ENCODE measurements at regions not wholly inside any gene's neighbourhood (a gene's known extent, or its start where the extent isn't known, plus 50 kb on each side); places are given as distances from the start of the nearest gene placed in this dataset.

- TF ChIP-seq GATA3 (IDR thresholded peaks at IDR 0.05; ENCODE audit: low read depth, low read length): no peak
- no peak for TF ChIP-seq GATA2 (IDR thresholded peaks at IDR 0.05; ENCODE audit: low read depth, low read length)
These were observed 57.1 kb upstream of the PSMA1 start for GRCh38 chr11:14577292-14577691.

GRCh38 chr11:14577835-14578529, 57.8 kb upstream of the PSMA1 start:
- no peak for TF ChIP-seq GATA2 (IDR thresholded peaks at IDR 0.05; ENCODE audit: low read depth, low read length)
- no peak for TF ChIP-seq GATA3 (IDR thresholded peaks at IDR 0.05; ENCODE audit: low read depth, low read length)

DNA sequence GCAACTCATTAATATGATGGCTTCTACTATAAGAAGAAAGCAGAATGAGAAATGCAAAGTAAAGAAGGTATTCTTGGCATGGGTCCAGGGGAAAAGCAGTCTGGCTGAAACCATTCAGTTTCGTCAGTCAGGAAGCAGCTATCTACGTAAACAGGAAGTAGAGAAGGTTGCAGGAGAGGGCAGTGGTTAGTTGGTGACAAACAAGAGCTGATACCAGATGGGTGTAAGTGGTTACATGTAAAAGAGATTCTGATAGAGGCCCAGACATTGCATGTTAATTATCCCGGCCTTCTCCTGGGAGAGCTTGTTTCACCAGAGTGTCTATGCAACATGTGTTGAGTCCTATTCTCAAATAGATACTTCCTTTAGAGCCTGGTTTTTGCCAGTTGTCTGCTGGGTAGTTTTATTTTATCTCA, 58.4 kb upstream of the PSMA1 start:
- TF ChIP-seq GATA3 (IDR thresholded peaks at IDR 0.05; ENCODE audit: low read depth, low read length) (no peak), GATA2 (IDR thresholded peaks at IDR 0.05; ENCODE audit: low read depth, low read length) (no peak)

GRCh38 chr11:14579646-14580045, 59.5 kb upstream of the PSMA1 start:
- TF ChIP-seq GATA2 (IDR thresholded peaks at IDR 0.05; ENCODE audit: low read depth, low read length) (no peak), GATA3 (IDR thresholded peaks at IDR 0.05; ENCODE audit: low read depth, low read length) (no peak)

- TF ChIP-seq GATA2 (IDR thresholded peaks at IDR 0.05; ENCODE audit: low read depth, low read length): no peak
- no peak for TF ChIP-seq GATA3 (IDR thresholded peaks at IDR 0.05; ENCODE audit: low read depth, low read length)
These were observed 60.8 kb upstream of the PDE3B start for GRCh38 chr11:14582793-14583192.

- peak; percentile 55 for TF ChIP-seq GATA2 (IDR thresholded peaks at IDR 0.05; ENCODE audit: low read depth, low read length)
- 0 out of 2 replicates have a peak, but pooled peaks have one; percentile 16 for TF ChIP-seq GATA3 (IDR thresholded peaks at IDR 0.05; ENCODE audit: low read depth, low read length)
These were observed 60.2 kb upstream of the PDE3B start for GRCh38 chr11:14583252-14584034.

DNA sequence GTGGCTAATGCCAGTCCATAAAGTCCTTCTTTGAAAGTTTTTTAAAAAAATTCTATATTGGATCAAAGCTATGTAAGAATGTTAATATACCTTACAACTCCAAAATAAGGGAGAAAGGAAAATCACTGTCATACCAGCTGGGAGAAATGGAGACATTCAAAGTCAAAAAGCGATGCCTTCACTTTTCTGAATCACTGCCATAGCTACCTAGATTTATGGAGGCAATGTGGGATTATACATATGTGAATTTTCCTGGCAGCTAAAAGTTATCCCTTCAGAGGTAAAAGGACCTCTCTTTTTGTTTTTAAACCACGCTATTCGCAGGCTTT, 59.6 kb upstream of the PDE3B start:
- TF ChIP-seq GATA3 (IDR thresholded peaks at IDR 0.05; ENCODE audit: low read depth, low read length): no peak
- no peak for TF ChIP-seq GATA2 (IDR thresholded peaks at IDR 0.05; ENCODE audit: low read depth, low read length)

- no peak for TF ChIP-seq GATA2 (IDR thresholded peaks at IDR 0.05; ENCODE audit: low read depth, low read length)
- TF ChIP-seq GATA3 (IDR thresholded peaks at IDR 0.05; ENCODE audit: low read depth, low read length): no peak
These were observed 59.0 kb upstream of the PDE3B start for GRCh38 chr11:14584595-14584994.

GRCh38 chr11:14585438-14585837, 58.2 kb upstream of the PDE3B start:
- TF ChIP-seq GATA3 (IDR thresholded peaks at IDR 0.05; ENCODE audit: low read depth, low read length) (no peak), GATA2 (IDR thresholded peaks at IDR 0.05; ENCODE audit: low read depth, low read length) (no peak)

- TF ChIP-seq GATA2 (IDR thresholded peaks at IDR 0.05; ENCODE audit: low read depth, low read length): no peak
- TF ChIP-seq GATA3 (IDR thresholded peaks at IDR 0.05; ENCODE audit: low read depth, low read length): no peak
These were observed 56.3 kb upstream of the PDE3B start for GRCh38 chr11:14587258-14587657.

DNA sequence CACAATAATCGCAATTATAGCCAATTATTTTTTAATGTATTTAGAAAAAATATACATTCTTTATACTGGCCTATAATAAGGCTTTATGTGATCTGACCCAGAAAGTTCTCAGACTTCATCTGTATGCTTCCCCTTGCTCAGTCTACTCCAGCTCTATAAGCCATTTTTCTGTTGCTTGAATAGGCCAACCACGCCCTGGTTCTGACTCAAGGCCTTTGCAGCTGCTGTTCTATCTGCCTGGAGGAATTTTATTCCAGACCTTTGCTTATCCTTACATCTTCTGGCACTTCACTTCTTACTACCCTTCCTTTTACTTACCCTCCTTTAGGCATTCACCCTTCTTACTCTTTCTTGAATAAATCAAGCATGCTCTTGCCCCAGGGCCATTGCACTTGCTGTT, 54.9 kb upstream of the PDE3B start:
- TF ChIP-seq GATA3 (IDR thresholded peaks at IDR 0.05; ENCODE audit: low read depth, low read length) (no peak), GATA2 (IDR thresholded peaks at IDR 0.05; ENCODE audit: low read depth, low read length) (no peak)

DNA sequence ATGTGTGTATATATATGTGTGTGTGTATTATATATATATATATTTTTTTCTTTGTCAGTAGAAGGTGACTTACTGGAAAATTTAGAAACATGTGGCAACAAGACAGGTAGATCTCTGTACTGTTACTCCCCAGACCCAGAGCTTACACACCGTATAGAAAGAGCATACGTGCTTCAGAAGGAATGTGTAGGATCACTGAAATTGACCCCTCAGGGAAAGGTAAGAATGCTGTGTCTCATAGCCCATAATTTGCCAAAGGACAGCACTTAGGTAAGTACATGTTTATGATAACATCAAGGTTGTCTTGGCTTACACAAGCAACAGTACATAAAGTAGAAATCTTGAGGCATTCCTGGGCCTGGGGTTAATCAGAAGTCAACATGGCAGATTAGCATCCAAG, 54.2 kb upstream of the PDE3B start:
- TF ChIP-seq GATA3 (IDR thresholded peaks at IDR 0.05; ENCODE audit: low read depth, low read length) (no peak), GATA2 (IDR thresholded peaks at IDR 0.05; ENCODE audit: low read depth, low read length) (no peak)

DNA sequence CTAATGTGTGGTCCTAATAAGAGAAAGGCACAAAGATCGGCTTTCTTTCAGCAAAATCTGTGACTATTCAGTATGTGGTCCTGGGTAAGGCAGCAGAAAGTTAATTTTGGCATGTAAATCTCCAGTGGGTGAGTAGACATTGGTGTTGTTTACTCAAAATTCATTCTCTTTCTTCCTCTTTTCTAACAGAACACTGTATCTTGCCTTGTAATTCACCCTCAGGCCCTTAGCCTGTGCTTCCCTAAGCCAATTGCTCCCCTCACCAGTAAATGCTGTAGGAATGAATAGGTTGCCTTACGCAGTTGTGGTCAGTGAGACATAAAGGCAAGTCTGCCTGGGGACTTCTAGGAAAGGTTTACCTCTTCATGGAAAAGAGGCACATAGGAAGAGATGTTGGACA, 49.9 kb upstream of the PDE3B start:
- TF ChIP-seq GATA2 (IDR thresholded peaks at IDR 0.05; ENCODE audit: low read depth, low read length): no peak
- no peak for TF ChIP-seq GATA3 (IDR thresholded peaks at IDR 0.05; ENCODE audit: low read depth, low read length)
